ENCODE measurements at regions not wholly inside any gene's neighbourhood (a gene's known extent, or its start where the extent isn't known, plus 50 kb on each side); places are given as distances from the start of the nearest gene placed in this dataset.

- TF ChIP-seq POLR2A (IDR thresholded peaks at IDR 0.05; ENCODE audit: low read length) = no peak
- no peak for TF ChIP-seq GATA1 (IDR thresholded peaks at IDR 0.05; ENCODE audit: low read depth, low read length)
These were observed 646.6 kb downstream of the HACE1 start for GRCh38 chr6:104212977-104213668.
